GM19035 (cell line): ENCODE measurements at regions not wholly inside any gene's neighbourhood (a gene's known extent, or its start where the extent isn't known, plus 50 kb on each side); places are given as distances from the start of the nearest gene placed in this dataset.
A peak's percentile ranks its signal among the peaks of the same experiment; 100 is the strongest.

ENCODE experiments used
- ATAC-seq: cut with Tn5 transposase; IDR thresholded peaks from one replicate; pipeline ENCODE4 v1.9.1; 2021; ENCODE audit not compliant: unreplicated experiment

DNA sequence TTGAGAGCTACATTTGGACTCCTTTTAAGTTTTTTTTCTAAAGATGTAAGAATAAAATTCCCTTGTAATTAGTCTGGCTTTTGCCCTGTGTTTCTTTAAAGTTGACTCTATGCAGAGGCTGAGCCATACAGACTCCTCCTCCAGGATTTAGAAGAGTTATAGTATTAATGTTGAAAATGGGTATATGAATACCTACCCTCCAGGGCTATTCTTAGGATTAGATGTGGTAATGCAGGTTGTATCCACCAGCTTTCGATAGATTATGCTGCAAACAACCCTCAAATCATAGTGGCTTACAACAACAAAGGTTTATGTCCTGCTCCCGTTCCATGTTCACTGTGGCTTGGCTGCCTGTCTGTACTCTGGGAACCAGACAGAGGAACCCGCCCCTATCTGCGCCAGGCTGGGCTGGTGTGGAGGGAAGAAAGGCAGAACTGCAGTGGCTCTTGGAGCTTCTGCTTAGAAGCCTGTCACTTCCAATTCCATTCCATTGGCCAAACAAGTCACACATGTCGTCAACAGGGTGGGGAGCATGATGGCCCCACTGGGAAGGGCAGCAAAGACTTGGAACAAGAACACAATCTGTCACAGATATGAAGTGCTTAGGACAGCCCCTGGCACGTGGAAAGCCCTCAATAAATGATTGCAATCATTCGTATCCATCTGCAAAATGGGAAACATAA lies 290.8 kb downstream of the FOXO1 start:
- no peak for ATAC-seq

DNA sequence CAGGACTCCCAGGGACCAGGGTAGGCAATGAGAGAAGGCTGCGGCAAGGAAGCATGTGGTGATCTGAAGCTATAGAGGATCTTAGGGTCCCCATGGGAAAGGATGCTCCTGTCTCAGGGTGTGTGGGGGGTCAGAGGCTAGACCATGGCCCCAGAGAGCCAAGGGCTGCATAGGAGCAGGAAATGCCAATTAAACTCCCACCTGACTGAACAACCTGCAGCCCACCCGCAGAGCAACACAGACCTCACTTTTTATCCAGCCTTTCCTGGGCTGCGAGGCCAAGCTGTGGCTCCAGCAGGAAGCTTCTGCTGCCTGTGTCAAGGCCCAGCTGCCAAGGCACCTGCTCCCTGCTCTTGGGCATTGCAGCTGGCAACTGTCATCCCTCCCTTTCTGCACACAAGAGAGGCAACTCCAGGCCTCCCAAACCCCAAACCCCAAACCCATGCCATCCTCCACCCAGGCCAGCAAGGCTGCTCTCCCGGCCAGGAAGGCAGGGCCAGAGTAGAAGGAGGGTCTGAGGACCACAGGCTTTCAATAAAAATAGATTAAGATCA lies 290.1 kb downstream of the FOXO1 start:
- ATAC-seq: no peak

DNA sequence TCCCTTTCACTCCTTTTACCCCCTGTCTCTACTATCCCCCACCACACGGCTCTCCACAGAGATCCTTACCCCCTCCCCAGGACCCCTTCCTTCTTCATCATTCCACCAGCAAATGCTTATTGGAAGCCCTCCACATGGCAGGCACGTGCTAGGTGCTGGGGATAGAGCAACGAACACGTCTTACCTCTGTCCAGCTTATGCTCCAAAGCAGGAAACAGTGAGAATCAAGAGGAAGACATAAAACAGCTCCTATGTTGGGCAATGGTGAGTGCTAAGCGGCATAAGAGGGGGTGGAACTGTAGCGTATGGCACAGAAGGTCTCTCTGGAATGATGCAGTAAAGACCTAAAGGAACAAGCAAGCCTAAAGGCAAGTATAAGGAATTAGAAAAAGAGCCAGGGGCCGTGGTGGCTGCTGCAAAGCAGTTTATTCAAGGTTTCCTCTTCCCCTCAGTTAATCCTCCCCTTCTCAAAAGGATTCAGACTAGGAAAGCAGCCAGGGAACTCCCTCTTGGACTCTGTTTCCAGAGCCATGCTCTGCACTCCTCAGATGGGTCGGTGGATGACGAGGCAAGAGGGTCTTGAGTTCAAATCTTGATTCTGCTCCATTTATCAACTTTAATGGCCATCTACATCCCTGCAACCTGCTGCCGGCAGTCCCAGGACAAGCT lies 289.4 kb downstream of the FOXO1 start:
- ATAC-seq: no peak

GRCh38 chr13:40377783-40378182 lies 288.7 kb downstream of the FOXO1 start:
- no peak for ATAC-seq

DNA sequence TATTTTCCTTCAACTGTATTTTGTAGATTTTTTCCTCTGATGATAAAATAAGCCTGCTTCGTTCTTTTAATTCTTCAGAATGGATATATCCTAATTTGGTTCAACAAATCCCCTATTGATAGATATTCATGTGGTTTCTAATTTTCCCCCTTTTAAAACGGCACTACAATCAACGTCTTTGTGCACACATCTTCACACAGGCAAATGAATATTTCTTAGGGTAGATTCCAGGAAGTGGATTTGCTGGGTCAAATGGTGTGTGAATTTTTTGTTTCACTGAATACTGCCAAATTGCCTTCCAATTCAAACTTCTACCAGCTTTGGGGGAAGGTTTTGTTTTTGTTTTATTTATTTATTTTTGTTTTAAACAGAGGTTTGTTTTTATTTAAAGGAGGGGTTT lies 287.2 kb downstream of the FOXO1 start:
- no peak for ATAC-seq

GRCh38 chr13:40379794-40380578 lies 286.5 kb downstream of the FOXO1 start:
- ATAC-seq: no peak

- no peak for ATAC-seq
Observed at GRCh38 chr13:40381935-40382764, 284.3 kb downstream of the FOXO1 start.

DNA sequence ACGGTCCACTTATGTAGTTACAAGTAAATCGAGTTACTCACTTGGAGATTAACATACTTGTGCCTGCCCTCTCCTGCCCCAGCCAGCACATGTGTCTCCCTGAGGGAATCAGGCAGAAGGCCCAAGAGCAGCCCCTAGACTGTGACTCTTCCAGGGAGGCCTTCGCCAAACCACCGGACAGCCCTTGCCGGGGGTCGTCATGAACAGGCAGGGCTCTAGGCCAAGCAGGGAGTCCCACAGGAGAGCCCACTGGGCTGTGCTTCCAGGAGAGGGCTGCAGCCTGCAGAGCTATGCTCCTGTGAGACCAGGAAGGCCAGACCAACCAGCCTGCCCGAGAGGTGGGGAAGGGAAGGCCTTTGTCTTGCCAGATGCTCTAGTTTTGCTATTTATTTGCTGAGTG lies 283.3 kb downstream of the FOXO1 start:
- no peak for ATAC-seq

DNA sequence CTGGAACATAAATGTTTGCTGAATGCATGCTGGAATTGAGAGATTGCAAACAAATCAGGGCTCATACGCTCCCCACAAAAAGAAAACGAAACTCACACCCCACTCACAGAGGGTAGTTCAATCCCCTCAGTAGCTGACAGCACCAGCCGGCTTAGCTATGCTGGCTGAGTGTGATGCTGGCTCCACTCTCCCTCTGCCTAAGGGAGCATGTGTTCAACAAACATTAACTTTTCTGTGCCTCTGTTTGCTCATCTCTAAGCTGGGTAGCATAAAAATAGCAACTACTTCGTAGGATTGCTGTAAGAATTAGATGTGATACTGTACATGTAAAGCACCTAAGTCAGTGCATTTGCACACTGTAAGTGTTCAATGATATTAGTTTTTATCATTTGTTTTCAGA lies 282.6 kb downstream of the FOXO1 start:
- ATAC-seq: no peak

GRCh38 chr13:40384976-40385857 lies 281.2 kb downstream of the FOXO1 start:
- no peak for ATAC-seq

DNA sequence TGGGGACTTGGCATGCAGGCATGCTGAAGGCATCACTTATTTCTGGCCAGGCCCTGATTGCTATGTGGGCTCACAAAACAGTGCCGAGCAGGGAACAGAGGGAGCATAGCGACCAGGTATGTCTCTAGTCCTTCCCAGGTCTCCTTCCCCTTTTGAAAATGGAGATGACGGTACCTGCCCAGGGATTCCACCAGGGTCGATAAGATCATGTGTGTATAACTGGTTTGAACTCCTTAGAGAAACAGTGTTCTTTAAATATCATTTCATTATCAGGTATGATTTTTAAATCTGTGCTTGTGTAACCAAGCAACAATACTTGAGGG lies 280.6 kb downstream of the FOXO1 start:
- no peak for ATAC-seq

DNA sequence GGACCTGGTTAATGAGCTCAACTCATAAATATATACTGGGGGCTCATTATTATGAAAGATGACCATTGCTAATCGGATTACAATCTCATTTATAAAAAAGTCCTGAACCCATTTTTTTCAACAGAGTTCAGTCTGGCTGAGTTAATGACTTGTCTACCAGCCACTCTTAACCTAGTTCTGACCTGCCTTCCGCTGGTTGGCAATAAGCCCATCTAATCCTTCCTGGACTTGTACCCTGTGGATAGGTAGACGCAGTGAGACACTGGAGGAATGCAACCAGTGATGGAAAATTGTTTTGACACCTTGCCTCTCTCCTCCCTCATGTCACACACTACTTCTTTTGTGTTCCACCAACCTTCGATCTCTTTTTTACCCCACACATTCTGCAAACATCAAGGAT lies 279.9 kb downstream of the FOXO1 start:
- ATAC-seq: no peak

DNA sequence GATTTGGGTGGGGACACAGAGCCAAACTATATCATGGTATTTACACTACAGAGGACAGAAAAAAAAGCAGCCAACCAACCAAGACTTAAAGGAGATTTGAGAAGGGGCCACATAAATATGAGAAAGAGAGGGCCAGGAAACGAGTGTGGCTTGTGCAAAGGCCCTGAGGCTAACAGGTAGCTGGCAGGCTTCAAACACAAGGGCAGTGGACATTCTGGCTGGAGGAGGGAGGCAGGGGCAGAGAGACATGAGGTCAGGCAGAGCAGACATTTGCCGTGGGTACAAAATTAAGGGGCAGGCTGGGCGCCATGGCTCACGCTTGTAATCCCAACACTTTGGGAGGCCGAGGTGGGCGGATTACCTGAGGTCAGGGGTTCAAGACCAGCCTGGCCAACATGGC lies 278.7 kb downstream of the FOXO1 start:
- no peak for ATAC-seq

DNA sequence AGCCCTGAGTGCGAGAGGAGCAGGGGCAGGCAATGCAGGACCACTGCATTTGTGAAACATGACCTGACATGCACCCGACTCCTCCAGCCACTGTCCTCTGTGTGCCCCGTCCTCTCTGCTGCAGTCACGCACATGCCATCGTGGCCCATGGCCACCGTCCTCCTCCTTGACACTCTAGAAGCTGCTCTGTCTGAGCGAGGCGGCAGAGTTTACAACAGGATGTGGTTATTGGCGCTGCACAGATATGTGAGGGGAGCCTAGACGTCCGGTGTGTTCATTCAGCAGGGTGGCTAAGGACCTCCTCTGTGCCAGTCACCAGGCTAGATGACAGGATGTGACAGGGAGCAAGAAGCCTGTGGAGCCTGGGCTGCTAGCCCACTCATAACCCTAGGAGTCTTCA lies 277.8 kb downstream of the FOXO1 start:
- ATAC-seq: peak; percentile 99

GRCh38 chr13:40389081-40389641 lies 277.3 kb downstream of the FOXO1 start:
- ATAC-seq: peak; percentile 44

GRCh38 chr13:40390401-40390916 lies 276.0 kb downstream of the FOXO1 start:
- ATAC-seq: no peak

DNA sequence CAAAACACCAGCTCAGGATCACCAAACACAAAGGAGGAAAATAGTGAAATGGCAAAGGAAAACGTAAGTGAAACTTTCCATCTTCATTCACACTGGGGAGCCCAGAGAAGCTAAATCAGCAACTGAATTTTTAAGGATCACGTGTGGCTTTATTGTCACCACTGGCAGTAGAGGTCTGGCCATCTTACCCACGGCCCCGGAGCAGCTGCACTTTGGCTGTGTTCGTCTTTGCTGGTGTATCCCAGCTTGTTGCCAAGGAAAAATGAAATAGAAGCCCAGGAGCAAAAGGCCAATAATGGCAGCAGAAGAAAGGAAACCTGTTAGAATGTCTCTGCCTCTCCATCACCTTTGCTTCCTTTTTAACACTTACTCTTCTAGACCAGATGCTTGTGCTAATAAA lies 274.7 kb downstream of the FOXO1 start:
- no peak for ATAC-seq

- no peak for ATAC-seq
Observed at GRCh38 chr13:40394304-40394985, 272.0 kb downstream of the FOXO1 start.

- no peak for ATAC-seq
Observed at GRCh38 chr13:40398065-40398464, 268.4 kb downstream of the FOXO1 start.
